Heart left ventricle (tissue), 16 donors: ENCODE measurements at regions not wholly inside any gene's neighbourhood (a gene's known extent, or its start where the extent isn't known, plus 50 kb on each side); places are given as distances from the start of the nearest gene placed in this dataset.

ENCODE experiments used
- ATAC-seq, 4 donors: fragments of 200-7000 bp; cut with Tn5 transposase; one replicate each; pipeline ENCODE4 v1.9.1; 2020 to 2022; ENCODE audit warnings: moderate library complexity in 4 of 4, mild to moderate bottlenecking in 3 of 4, moderate number of reproducible peaks in 1 of 4
- DNase-seq, 5 donors: peaks; one replicate each; pipeline ENCODE4 v3.0.0-alpha.2; 2020
- H3K27ac ChIP-seq, 12 donors: fragments of 200-600 bp; sonication (generic) in 4 of 12; one replicate each; pipeline versions ENCODE4 v1.5.0 to v1.8.0; 2016 to 2022; ENCODE audit warnings: mild to moderate bottlenecking in 2 of 12
- H3K27me3 ChIP-seq, 9 donors: fragments of 200-600 bp; sonication (generic) in 2 of 9; one replicate each; pipeline versions ENCODE4 v1.5.1 to v1.8.0; 2016 to 2022; ENCODE audit warnings: mild to moderate bottlenecking in 3 of 9
- H3K36me3 ChIP-seq, 9 donors: fragments of 200-600 bp; sonication (generic) in 2 of 9; one replicate each; pipeline versions ENCODE4 v1.5.0 to v1.8.0; 2018 to 2022; ENCODE audit warnings: mild to moderate bottlenecking in 2 of 9
- H3K4me1 ChIP-seq, 12 donors: fragments of 200-600 bp; sonication (generic) in 4 of 12; one replicate each; pipeline versions ENCODE4 v1.5.0 to v1.8.0; 2016 to 2022; ENCODE audit warnings: mild to moderate bottlenecking in 3 of 12
- H3K4me3 ChIP-seq, 12 donors: fragments of 200-600 bp; sonication (generic) in 4 of 12; one replicate each; pipeline versions ENCODE4 v1.5.0 to v1.8.0; 2017 to 2022; ENCODE audit warnings: mild to moderate bottlenecking in 9 of 12, moderate library complexity in 4 of 12
- H3K9me3 ChIP-seq, 12 donors: fragments of 200-600 bp; sonication (generic) in 4 of 12; one replicate each; pipeline versions ENCODE4 v1.5.0 to v1.8.0; 2016 to 2022; ENCODE audit warnings: mild to moderate bottlenecking in 1 of 12
- CTCF ChIP-seq, 12 donors: fragments of 200-600 bp; sonication (generic) in 4 of 12; IDR thresholded peaks; one replicate each; pipeline versions ENCODE4 v1.5.0 to v1.8.0; 2018 to 2022; ENCODE audit warnings: antibody characterized with exemption in 12 of 12, mild to moderate bottlenecking in 5 of 12
- POLR2A ChIP-seq, 2 donors: fragments of 450-650 bp; IDR thresholded peaks; one replicate each; pipeline ENCODE4 v1.6.1; 2017; ENCODE audit warnings: antibody characterized with exemption in 2 of 2, mild to moderate bottlenecking in 2 of 2, moderate library complexity in 2 of 2
- WGBS, 4 donors: extraction: QIAGEN DNeasy Blood & Tissue Kit in 2 of 4; methylation state at CpG; one replicate each; pipeline versions ENCODE4 v1.1.5 to v1.1.7; 2013 to 2018; 5-methylcytosine and 5-hydroxymethylcytosine counted together
- intact Hi-C, 10 donors: fragments of 100-400 bp; cut with DNase I; formaldehyde crosslinking; loops; one replicate each; pipeline versions ENCODE4 v1.11.1 to v1.14.2; 2022
- donor health status: ischemic (EF 13 %, LVEDD 7.1; RV severe dilation, severe dysfunction).
- donor health status: healthy with polysubstance abuse.
- donor health status: DM: no; HTN: yes; CAD: no.
- donor health status: DM: no; HTN: no; CAD: no.
- donor health status: ischemic (EF 25% LVEDD 6.9; RV normal size, moderate dysfunction).
- donor health status: ischemic (EF 25% LVEDD 5.7; RV mildly dilated, moderate dysfunction).
- donor health status: healthy.
- donor health status: DM: yes; HTN: yes; CAD: no.
- donor health status: ischemic (EF 35%, LVEDD 5.7; RV mildly dilated, moderate dysfunction).
- donor health status: nonischemic (EF 11% LVEDD 7.7; RV severe dilation, severe dysfunction).
- donor health status: DM: yes; HTN: yes; CAD: no.
- donor health status: PGD.
- donor health status: ischemic (EF 29% LVEDD 5.4; RV normal size, mild dysfunction).
- donor health status: nonischemic (EF 23%, LVEDD 6.1; RV moderate dilation, normal function).

GRCh38 chr18:43665105-43665788 is 388.0 kb upstream of the SYT4 start:
- WGBS, 4 donors: 59 to 74% (median 61%) methylated on average over 3 of the region's 3 CpGs
- H3K9me3 ChIP-seq: no peaks in the 10 kb centered on the region
- H3K36me3 ChIP-seq: no peaks in the 10 kb centered on the region
- DNase-seq: no peak
- no peak overlapping the region for H3K4me3 ChIP-seq
- intact Hi-C loops: no loop called here
- no peak for ATAC-seq
- H3K27ac ChIP-seq: no peak overlapping the region
- peaks cover 0 to 13% (median 0%) of the 10 kb centered on the region in 12 donors for H3K4me1 ChIP-seq
- H3K27me3 ChIP-seq: no peaks in the 10 kb centered on the region
- TF ChIP-seq POLR2A (IDR thresholded peaks at IDR 0.05) (no peak), CTCF (IDR thresholded peaks at IDR 0.05) (no peak)

- Histone ChIP-seq H3K9me3 (no peaks in the 10 kb centered on the region), H3K27ac (no peak overlapping the region), H3K27me3 (no peaks in the 10 kb centered on the region), H3K4me1 (peaks cover 0 to 8% (median 0%) of the 10 kb centered on the region in 12 donors), H3K4me3 (no peak overlapping the region), H3K36me3 (no peaks in the 10 kb centered on the region)
- WGBS, 4 donors: 76 to 84% (median 78%) methylated on average over 4 of the region's 4 CpGs
- intact Hi-C loops: no loop called here
- ATAC-seq: peak in 1 of 4 donors; percentile 46
- no peak for DNase-seq
- no peak for TF ChIP-seq POLR2A (IDR thresholded peaks at IDR 0.05)
- no peak for TF ChIP-seq CTCF (IDR thresholded peaks at IDR 0.05)
Observed at GRCh38 chr18:43668866-43669265, 391.6 kb upstream of the SYT4 start.

GRCh38 chr18:43671431-43671830 is 394.1 kb upstream of the SYT4 start:
- DNase-seq (no peak), ATAC-seq (no peak)
- intact Hi-C loops: no loop called here

GRCh38 chr18:43680096-43680495 is 402.8 kb upstream of the SYT4 start:
- TF ChIP-seq CTCF (IDR thresholded peaks at IDR 0.05): no peak
- H3K4me1 ChIP-seq: no peaks in the 10 kb centered on the region

More at GRCh38 chr18:43671431-43671830, 394.1 kb upstream of the SYT4 start:
- H3K4me3 ChIP-seq: no peak overlapping the region
- no peak overlapping the region for H3K27ac ChIP-seq
- WGBS, 4 donors: 37 to 50% (median 44%) methylated on average over 1 of the region's 1 CpG
- no peaks in the 10 kb centered on the region for H3K9me3 ChIP-seq
- H3K27me3 ChIP-seq: no peaks in the 10 kb centered on the region
- H3K36me3 ChIP-seq: no peaks in the 10 kb centered on the region
- peaks cover 0 to 8% (median 0%) of the 10 kb centered on the region in 12 donors for H3K4me1 ChIP-seq
- no peak for TF ChIP-seq POLR2A (IDR thresholded peaks at IDR 0.05)
- TF ChIP-seq CTCF (IDR thresholded peaks at IDR 0.05): no peak

More at GRCh38 chr18:43680096-43680495, 402.8 kb upstream of the SYT4 start:
- Histone ChIP-seq H3K27me3 (no peaks in the 10 kb centered on the region), H3K9me3 (no peaks in the 10 kb centered on the region), H3K27ac (no peak overlapping the region), H3K4me3 (no peak overlapping the region), H3K36me3 (no peaks in the 10 kb centered on the region)
- WGBS, 4 donors: 73 to 83% (median 78%) methylated on average over 2 of the region's 2 CpGs
- DNase-seq (no peak), ATAC-seq (no peak)
- intact Hi-C loops: no loop called here
